ENCODE measurements at regions not wholly inside any gene's neighbourhood (a gene's known extent, or its start where the extent isn't known, plus 50 kb on each side); places are given as distances from the start of the nearest gene placed in this dataset.
"Not testable (repeated sequence)": the region's sequence is repeated elsewhere in the genome, so short reads cannot be mapped to it uniquely, and the experiment has no call there.

DNA sequence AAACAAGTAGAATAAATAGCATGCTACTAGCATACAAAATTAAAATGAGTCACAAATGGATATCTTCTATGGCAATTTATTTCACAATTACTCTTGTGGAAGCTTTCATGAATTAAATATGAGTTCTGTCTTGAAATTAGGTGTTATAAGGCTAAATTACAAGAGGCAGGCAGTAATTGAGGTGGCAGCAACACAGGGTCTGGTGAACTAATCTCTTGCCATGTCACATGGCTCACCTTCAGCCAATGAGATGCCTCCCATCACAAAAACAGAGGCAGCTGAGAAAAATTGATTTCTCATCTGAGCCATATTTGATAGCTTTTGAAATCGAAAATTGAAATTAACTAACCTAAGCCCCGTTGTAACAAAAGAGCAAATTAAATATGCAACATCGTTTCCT lies 268.8 kb downstream of the NR2F2 start:
- Mint-ChIP-seq H3K27me3 (ENCODE audit: low read depth in 3 of 3) (peaks cover 0 to 2% (median 0%) of the 10 kb centered on the region in 3 donors), H3K27ac (no peak overlapping the region), H3K4me1 (no peaks in the 10 kb centered on the region), H3K9me3 (no peaks in the 10 kb centered on the region), H3K4me3 (no peak overlapping the region), H3K36me3 (no peaks in the 10 kb centered on the region)
- DNase-seq, result no peak

DNA sequence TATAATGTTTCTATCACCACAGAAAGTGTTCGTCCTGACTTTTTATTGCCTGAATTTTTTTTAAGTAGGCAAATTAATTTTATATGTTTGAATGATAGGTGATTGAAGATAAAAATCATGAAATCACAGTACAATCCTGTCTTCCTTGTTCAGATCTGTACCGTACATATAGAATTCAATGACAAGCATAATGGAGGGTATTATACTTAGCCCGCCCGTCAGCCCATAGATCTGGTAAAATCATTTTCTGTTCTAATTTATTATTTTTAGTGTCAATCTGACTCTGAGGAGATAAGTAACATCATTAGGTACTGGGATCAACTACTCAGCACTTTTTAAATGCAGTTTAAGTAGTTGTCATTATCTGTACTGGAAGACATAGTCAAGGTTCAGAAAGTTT lies 269.9 kb downstream of the NR2F2 start:
- H3K4me3 Mint-ChIP-seq, result no peak overlapping the region

DNA sequence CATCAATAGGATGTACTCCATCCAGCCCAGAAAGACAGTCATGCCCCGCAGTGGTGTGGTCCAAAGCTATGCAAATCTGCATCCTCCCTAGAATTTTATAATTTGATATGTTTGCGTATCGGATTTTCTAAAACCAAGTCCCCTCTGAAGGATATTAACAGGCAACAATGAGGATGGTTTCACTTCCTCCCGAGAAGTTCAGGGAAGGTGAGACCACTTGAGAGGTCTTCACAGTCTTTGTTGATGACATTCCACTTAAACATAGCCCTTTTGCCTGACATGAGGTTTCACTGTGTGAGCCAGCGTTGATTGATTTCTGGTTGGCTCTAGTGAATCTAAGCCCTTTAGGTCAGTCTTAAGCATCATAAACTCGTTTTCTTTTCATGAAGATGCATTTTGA lies 276.1 kb downstream of the NR2F2 start:
- DNase-seq, result no peak
- Mint-ChIP-seq H3K36me3 (no peaks in the 10 kb centered on the region), H3K27me3 (ENCODE audit: low read depth in 3 of 3) (no peaks in the 10 kb centered on the region), H3K4me3 (no peak overlapping the region), H3K27ac (no peak overlapping the region), H3K4me1 (no peaks in the 10 kb centered on the region), H3K9me3 (peaks cover 0 to 1% (median 0%) of the 10 kb centered on the region in 6 donors)

More for the DNA sequence above, 269.9 kb downstream of the NR2F2 start:
- Mint-ChIP-seq H3K9me3 (no peaks in the 10 kb centered on the region), H3K36me3 (no peaks in the 10 kb centered on the region), H3K27me3 (ENCODE audit: low read depth in 3 of 3) (peaks cover 0 to 2% (median 0%) of the 10 kb centered on the region in 3 donors), H3K27ac (no peak overlapping the region), H3K4me1 (no peaks in the 10 kb centered on the region)
- DNase-seq, result no peak

DNA sequence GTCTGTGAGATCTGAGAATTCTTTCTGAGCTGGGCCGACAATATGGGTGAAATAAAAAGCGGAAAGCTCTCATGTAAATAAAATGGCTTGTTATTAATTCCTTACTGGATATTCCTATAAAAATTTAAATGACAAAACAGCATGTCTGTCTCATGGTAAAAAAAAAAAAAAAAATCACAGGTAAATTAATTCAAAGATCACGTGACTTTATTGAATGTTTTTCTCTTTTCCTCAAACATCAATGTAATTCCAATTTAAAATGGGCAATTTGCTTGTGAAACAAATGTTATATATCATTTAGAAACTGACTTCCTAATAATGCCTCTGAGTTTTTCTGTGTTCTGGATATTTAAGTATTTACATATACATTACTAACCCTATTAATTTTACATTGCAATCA lies 280.3 kb downstream of the NR2F2 start:
- DNase-seq, result no peak
- no peak overlapping the region for H3K27ac Mint-ChIP-seq
- H3K27me3 Mint-ChIP-seq (ENCODE audit: low read depth in 3 of 3), result peaks cover 0 to 2% (median 0%) of the 10 kb centered on the region in 3 donors
- H3K4me3 Mint-ChIP-seq, result no peak overlapping the region
- peaks cover 0 to 1% (median 0%) of the 10 kb centered on the region in 6 donors for H3K9me3 Mint-ChIP-seq
- H3K4me1 Mint-ChIP-seq, result no peaks in the 10 kb centered on the region
- H3K36me3 Mint-ChIP-seq, result no peaks in the 10 kb centered on the region

DNA sequence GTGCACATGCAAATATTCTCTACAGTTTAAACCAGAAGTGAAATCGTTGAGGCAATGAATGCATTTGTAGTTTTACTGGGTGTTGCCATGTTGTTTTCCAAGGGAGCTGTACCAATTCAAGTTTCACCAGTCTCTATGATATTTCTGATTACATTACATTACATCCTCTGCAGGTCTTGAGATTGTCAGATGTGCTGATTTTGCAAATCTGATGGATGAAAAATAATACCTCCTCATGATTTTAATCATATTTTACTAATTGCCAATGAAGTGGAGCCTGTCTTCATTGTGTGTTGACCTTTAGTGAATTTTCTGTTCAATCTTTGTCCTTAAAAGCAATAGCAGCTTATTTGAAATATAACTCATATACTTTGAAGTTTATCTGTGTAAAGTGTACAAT lies 282.4 kb downstream of the NR2F2 start:
- H3K9me3 Mint-ChIP-seq, result peaks cover 0 to 4% (median under 1%) of the 10 kb centered on the region in 6 donors
- H3K27ac Mint-ChIP-seq, result no peak overlapping the region
- DNase-seq, result no peak
- no peaks in the 10 kb centered on the region for H3K4me1 Mint-ChIP-seq
- no peak overlapping the region for H3K4me3 Mint-ChIP-seq
- H3K27me3 Mint-ChIP-seq (ENCODE audit: low read depth in 3 of 3), result peaks cover 0 to 6% (median 2%) of the 10 kb centered on the region in 3 donors
- H3K36me3 Mint-ChIP-seq, result no peaks in the 10 kb centered on the region

DNA sequence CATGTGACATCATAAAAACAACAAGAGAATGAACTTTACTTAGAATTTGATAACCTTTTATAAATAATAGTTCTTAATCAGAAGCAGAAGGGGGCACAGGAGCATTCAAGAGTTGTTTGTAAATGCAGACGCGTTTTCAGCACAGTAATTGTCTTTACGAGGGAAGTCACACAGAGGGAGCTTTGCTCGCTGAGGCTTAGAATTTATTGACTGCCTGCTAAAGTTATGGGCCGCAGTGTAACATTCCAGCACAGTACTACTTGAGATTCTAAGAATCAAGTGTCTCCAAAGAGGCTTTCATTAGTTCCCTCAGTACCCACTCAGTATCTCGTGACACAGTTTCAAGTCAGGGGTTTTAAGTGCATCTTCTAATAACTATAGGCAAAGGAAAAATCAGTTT lies 288.7 kb downstream of the NR2F2 start:
- Mint-ChIP-seq H3K27me3 (ENCODE audit: low read depth in 3 of 3) (peaks cover 0 to 6% (median 4%) of the 10 kb centered on the region in 3 donors), H3K4me3 (no peak overlapping the region), H3K36me3 (no peaks in the 10 kb centered on the region), H3K4me1 (no peaks in the 10 kb centered on the region), H3K27ac (no peak overlapping the region), H3K9me3 (peaks cover 0 to 4% (median 0%) of the 10 kb centered on the region in 6 donors)
- DNase-seq, result no peak

DNA sequence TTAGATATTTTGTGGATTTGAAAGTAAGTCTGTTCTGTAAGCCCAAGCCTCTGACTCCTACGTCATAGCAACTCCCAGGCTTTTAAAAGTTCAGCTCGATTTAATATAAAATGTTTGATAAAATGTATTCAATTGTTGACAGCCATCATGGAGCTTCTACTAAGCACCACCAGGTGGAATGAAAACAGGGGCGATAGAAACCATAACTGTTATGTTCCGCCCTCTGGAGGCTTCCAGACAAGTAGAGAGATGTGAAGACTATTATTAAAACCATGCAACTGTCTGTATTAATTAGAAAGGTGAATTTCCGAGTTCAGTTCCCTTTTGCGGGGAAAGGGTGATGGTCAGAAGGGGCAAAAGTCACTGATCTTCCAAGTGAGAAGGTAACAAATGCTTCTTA lies 292.2 kb downstream of the NR2F2 start:
- DNase-seq, result no peak
- Mint-ChIP-seq H3K27me3 (ENCODE audit: low read depth in 3 of 3) (peaks cover 0 to 4% (median 2%) of the 10 kb centered on the region in 3 donors), H3K36me3 (no peaks in the 10 kb centered on the region), H3K27ac (no peak overlapping the region), H3K4me3 (no peak overlapping the region), H3K4me1 (no peaks in the 10 kb centered on the region), H3K9me3 (no peaks in the 10 kb centered on the region)

DNA sequence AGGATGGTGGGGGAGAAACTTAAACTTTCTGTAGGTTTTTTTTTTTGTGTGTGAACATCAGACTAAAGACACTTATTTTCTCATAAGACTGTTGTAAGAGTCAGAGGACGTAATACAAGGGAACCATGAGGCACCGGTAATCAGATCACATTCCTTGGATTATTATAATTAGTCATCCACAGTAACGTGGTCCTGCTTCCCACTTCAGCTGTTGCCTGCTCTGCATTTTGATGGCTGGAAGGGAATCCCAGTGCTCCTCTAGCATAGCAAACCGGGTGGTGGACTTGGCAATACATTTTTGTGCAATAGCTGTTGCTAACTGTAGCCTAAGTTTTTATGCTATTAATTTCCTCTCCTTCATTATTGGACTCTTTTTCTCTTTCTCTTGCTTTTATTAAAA lies 294.8 kb downstream of the NR2F2 start:
- Mint-ChIP-seq H3K27ac (no peak overlapping the region), H3K4me3 (no peak overlapping the region)

DNA sequence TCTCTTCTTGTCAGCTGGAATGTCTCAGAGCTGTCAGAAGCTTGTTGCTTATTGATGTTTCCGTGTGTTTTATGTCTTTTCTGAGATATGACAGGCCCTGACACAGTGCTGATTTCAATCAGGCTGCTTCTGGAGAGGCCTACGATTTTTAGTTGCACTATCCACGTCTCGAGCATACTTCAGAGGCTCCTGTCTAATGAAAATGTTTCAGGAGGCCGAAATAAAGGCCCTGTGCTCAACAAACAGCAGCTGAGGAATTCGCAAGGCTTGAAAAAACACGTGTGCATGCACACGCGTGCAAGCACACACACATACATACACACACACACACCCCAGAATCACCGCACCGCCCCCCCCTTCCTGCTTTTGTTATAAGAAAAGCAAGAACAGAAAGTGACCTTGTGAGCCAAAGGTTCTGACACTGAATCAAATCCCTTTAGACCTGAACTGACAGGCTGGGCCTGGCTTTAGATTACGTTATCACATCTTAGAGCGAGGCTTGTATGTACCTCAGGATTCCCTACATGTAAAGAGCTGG lies 296.6 kb downstream of the NR2F2 start:
- Mint-ChIP-seq H3K27ac (no peak overlapping the region), H3K4me1 (no peaks in the 10 kb centered on the region), H3K9me3 (no peaks in the 10 kb centered on the region), H3K27me3 (ENCODE audit: low read depth in 3 of 3) (no peaks in the 10 kb centered on the region), H3K4me3 (no peak overlapping the region), H3K36me3 (no peaks in the 10 kb centered on the region)
- no peak for DNase-seq

More for the DNA sequence above, 294.8 kb downstream of the NR2F2 start:
- no peaks in the 10 kb centered on the region for H3K36me3 Mint-ChIP-seq
- no peaks in the 10 kb centered on the region for H3K9me3 Mint-ChIP-seq
- no peaks in the 10 kb centered on the region for H3K4me1 Mint-ChIP-seq
- DNase-seq, result no peak
- no peaks in the 10 kb centered on the region for H3K27me3 Mint-ChIP-seq (ENCODE audit: low read depth in 3 of 3)

DNA sequence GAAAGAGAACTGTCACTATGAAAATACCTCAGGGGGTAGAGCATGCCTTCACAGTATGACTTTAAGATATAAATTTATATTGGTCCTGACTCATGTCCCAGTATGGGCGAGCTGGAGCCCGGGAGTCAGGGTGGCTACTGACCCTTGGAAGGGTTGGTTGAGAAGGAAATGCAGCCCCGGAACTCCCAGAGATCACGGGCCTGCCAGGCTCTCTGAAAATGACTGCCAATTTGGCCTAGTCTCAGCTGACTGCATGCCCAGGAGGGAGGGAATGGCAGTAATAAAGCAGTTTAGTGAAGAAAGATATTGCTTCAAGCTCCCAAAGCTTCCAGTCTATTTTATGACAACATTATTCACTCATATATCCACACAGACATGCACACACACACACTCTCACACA lies 299.0 kb downstream of the NR2F2 start:
- Mint-ChIP-seq H3K27ac (no peak overlapping the region), H3K4me1 (no peaks in the 10 kb centered on the region), H3K4me3 (no peak overlapping the region), H3K36me3 (no peaks in the 10 kb centered on the region), H3K9me3 (peaks cover 0 to 4% (median 0%) of the 10 kb centered on the region in 6 donors), H3K27me3 (ENCODE audit: low read depth in 3 of 3) (no peaks in the 10 kb centered on the region)
- DNase-seq, result no peak

DNA sequence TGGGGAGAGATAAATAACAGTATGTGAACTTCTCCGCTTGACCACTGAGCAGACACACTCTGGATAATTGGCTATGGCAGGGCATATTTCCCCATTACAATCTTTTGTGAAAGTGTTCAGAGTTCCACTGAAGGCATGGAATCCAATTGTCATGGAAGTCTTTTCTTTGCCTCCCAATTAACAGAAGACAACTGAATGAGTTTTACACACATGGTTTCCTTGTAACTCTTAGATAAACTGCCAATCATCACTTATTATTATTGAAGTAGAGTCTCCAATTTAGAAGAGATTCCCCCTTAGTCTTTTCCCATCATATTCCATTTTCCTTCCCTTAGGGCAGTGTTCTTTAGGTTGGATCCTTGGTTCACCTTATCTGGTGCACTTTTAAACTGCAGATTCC lies 308.3 kb downstream of the NR2F2 start:
- H3K9me3 Mint-ChIP-seq, result peaks cover 0 to 16% (median 6%) of the 10 kb centered on the region in 6 donors
- H3K4me1 Mint-ChIP-seq, result no peaks in the 10 kb centered on the region
- H3K27me3 Mint-ChIP-seq (ENCODE audit: low read depth in 3 of 3), result no peaks in the 10 kb centered on the region
- no peak overlapping the region for H3K4me3 Mint-ChIP-seq
- DNase-seq, result no peak
- no peak overlapping the region for H3K27ac Mint-ChIP-seq
- peaks cover 0 to 3% (median 3%) of the 10 kb centered on the region in 3 donors for H3K36me3 Mint-ChIP-seq

DNA sequence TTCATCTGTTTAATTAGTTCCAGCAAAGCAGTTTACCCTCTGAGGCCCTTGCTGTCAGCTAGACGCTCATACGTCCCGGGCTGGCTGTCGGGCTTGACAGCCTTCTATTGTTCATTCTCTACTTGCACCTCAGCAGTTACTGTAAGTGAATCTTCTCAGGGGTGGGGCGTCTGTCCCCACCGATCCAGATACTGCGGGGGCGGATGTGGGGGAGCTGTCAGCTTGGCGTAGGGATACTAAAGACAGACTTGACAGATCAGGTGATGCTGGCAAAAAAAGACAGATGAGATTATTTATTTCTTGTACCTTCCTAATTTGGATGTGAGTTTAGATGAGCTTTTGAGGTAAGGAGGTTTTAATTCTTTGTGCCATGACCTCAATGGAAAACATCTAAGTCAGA lies 315.3 kb downstream of the NR2F2 start:
- Mint-ChIP-seq H3K27me3 (ENCODE audit: low read depth in 3 of 3) (peaks cover 0 to 2% (median 1%) of the 10 kb centered on the region in 3 donors), H3K27ac (no peak overlapping the region), H3K36me3 (peaks cover 0 to 3% (median 3%) of the 10 kb centered on the region in 3 donors), H3K4me3 (no peak overlapping the region), H3K9me3 (peaks cover 0 to 12% (median 3%) of the 10 kb centered on the region in 6 donors), H3K4me1 (no peaks in the 10 kb centered on the region)
- no peak for DNase-seq

DNA sequence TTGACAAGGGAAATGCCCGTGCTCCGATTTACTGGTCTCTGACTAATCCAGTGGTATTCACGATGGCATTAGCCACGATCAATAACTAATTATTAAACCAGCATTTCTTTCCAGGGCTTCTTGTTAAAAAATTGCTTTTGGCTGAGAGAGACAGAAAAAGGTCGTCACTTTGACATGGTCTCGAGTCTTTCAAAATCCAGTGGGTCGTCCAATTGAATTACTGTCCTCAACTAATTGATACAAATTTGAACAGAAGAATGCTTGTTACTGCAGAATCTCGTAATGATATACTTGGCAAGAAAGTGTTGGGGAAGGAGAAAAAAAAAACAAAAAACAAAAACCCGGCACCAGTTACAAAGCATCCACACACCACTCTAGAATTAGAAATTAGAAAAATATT lies 318.4 kb downstream of the NR2F2 start:
- peaks cover 0 to 2% (median 1%) of the 10 kb centered on the region in 3 donors for H3K27me3 Mint-ChIP-seq (ENCODE audit: low read depth in 3 of 3)
- no peak for DNase-seq
- no peak overlapping the region for H3K27ac Mint-ChIP-seq
- H3K36me3 Mint-ChIP-seq, result no peaks in the 10 kb centered on the region
- H3K4me1 Mint-ChIP-seq, result no peaks in the 10 kb centered on the region
- H3K4me3 Mint-ChIP-seq, result no peak overlapping the region
- H3K9me3 Mint-ChIP-seq, result peaks cover 0 to 10% (median 4%) of the 10 kb centered on the region in 6 donors

DNA sequence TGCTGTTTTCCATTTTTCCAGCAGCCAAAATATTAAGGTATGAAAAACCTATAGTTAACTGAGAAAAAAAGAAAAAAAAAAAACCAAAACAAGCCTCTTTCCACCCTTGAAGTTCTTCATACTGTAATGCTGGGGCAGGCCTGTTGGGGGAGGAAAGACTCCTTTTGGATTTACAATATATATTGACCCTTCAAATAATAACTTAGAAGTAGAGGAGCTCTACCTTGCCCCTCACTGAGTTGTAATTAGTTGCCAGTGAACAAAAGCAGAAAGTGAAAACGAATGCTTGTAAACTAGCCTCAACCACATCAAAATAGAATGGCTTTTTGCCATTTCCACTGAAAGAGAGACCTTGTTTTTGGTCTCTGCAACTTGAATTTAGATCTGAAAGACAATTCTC lies 326.6 kb downstream of the NR2F2 start:
- H3K27me3 Mint-ChIP-seq (ENCODE audit: low read depth in 3 of 3), result peaks cover 0 to 2% (median 0%) of the 10 kb centered on the region in 3 donors
- no peaks in the 10 kb centered on the region for H3K4me1 Mint-ChIP-seq
- DNase-seq, result no peak
- H3K4me3 Mint-ChIP-seq, result no peak overlapping the region
- H3K36me3 Mint-ChIP-seq, result no peaks in the 10 kb centered on the region
- H3K9me3 Mint-ChIP-seq, result peaks cover 0 to 7% (median 0%) of the 10 kb centered on the region in 6 donors
- H3K27ac Mint-ChIP-seq, result no peak overlapping the region

DNA sequence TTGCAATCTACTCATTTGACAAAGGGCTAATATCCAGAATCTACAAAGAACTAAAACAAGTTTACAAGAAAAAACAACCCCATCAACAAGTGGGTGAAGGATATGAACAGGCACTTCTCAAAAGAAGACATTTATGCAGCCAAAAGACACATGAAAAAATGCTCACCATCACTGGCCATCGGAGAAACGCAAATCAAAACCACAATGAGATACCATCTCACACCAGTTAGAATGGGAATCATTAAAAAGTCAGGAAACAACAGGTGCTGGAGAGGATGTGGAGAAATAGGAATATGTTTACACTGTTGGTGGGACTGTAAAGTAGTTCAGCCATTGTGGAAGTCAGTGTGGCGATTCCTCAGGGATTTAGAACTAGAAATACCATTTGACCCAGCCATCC lies 336.5 kb downstream of the NR2F2 start:
- H3K27me3 Mint-ChIP-seq (ENCODE audit: low read depth in 3 of 3), result not testable (repeated sequence)

More for the DNA sequence above, 336.5 kb downstream of the NR2F2 start:
- not testable (repeated sequence) for H3K4me1 Mint-ChIP-seq, H3K36me3 Mint-ChIP-seq, H3K27ac Mint-ChIP-seq, H3K4me3 Mint-ChIP-seq, H3K9me3 Mint-ChIP-seq, DNase-seq

Measured in immature natural killer cell (primary cell).